HG03571 (cell line): ENCODE measurements at regions not wholly inside any gene's neighbourhood (a gene's known extent, or its start where the extent isn't known, plus 50 kb on each side); places are given as distances from the start of the nearest gene placed in this dataset.

Experiments
- ATAC-seq: cut with Tn5 transposase; IDR thresholded peaks from one replicate; pipeline ENCODE4 v1.9.1; 2021; ENCODE audit not compliant: unreplicated experiment

DNA sequence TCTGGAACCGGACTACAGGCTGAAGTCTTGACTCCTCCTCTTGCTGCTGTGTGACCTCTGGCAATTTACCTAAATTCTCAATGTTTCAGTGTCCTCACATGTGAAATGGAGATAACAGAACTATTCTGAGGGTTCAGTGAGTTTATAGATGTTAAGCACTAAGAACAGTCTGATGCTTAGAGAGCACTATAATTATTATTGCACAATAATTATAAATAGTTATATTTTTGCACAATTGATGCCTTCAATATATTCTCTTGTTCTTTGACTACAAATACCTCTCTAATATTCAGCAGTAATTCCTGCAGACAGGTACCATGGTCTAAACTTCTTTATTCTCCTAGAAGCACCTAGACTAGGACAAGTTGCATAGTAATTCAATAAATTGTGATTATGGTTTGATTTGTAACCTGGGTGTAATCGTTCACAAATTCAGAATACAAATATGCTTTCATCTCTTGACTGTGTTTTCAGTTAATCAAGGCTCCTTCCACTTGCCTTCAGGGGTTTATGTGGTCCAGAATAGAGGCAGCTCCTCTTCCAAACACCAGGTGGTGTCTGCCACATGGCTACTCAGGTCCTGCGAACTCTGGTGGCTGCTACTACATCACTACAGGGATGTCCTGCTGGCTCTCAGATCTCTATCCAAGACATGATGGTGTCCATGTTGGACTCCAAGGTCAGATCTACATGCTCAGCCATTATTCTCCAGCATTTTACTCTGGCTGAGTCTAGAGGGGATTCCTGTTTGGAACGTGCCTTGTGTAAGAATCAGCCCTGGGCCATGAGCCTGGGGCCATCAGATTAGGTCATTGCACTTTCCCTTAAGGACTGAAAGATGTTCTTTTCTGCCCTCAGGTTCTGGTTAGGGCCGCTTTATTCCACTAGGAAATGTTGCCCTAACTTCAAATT is 103.4 kb downstream of the QRFPR start:
- ATAC-seq = peak; percentile 39

- ATAC-seq = no peak
These were observed 107.6 kb downstream of the QRFPR start for GRCh38 chr4:121273191-121273590.

DNA sequence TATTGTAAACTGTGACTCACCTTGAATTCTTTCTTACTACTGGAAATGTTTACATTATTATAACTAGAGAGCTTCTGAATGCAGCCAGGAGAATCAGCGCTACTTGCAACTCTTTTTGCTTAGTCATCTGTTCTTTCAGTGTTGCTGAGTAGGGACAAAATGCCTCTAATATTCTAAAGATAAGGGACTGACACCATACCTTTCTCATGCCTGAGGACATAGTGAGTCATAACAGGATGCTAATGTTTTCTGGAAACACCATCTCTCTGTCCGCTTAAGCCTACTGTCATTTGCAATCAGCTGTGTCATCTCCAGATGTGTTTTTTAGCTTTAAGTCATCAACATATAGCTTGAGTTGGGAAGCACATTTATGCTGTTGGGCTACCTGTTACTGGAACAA is 108.3 kb downstream of the QRFPR start:
- ATAC-seq = peak; percentile 68

GRCh38 chr4:121270389-121270788 is 106.3 kb upstream of the TNIP3 start:
- no peak for ATAC-seq

DNA sequence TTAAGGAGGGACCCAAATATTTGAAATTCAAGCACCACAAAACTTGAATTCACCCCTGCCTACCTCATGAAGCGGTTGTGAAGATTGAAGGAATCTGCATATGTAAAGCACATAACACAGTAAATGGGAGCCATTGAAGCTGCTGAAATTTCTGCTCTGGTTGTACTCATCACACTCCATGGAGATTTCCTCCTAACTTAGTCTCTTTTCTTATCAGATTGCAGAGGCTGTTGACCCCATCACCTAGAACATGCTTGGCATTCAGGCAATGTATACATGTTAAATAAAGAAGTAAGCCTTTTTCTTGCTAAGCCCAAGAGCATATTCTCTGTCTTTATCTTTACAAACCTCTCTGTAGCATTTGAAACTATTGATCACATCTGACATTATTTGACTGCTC is 104.9 kb upstream of the TNIP3 start:
- ATAC-seq = no peak

DNA sequence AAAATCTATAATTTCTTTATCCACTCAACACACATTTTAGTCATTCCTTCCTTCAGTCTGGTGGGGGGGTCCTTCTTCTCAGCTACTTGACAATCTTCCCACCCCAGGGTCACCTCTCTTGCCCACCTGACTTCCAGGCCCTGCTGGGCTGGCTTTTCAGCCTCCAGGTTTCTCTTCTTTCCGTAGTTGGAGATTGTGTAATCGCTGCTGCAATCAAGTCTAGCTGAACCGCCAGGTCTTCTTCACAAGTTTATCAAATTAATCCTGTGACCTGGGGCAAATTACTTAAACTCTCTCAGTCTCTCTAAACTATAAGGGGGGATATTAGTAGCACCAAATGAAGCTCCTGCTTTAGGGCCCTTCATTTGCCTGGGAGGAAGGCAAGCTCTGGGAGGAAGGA is 102.9 kb upstream of the TNIP3 start:
- ATAC-seq = no peak

- no peak for ATAC-seq
These were observed 92.9 kb upstream of the TNIP3 start for GRCh38 chr4:121256887-121257466.

- ATAC-seq = peak; percentile 99
These were observed 92.0 kb upstream of the TNIP3 start for GRCh38 chr4:121255986-121256750.

DNA sequence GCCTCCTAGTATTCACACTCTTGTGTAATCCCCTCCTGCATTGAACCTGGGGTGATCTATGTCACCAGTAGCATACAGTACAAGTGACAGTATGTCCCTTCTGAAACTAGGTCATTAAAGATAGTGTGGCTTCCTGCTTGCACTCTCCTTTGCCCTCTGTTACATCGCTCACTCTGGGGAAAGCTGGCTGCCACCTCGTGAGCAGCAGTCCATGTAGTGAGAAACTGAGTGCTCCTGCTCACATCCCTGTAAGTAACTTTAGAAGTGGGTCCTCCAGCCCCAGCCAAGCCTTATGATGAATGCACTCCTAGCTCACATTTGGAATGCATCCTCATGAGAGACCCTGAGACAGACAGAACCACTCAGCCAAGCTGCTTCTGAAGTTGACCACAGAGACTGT is 89.8 kb upstream of the TNIP3 start:
- no peak for ATAC-seq

GRCh38 chr4:121252224-121252806 is 88.2 kb upstream of the TNIP3 start:
- peak; percentile 28 for ATAC-seq

- ATAC-seq = no peak
These were observed 84.6 kb upstream of the TNIP3 start for GRCh38 chr4:121248747-121249146.

DNA sequence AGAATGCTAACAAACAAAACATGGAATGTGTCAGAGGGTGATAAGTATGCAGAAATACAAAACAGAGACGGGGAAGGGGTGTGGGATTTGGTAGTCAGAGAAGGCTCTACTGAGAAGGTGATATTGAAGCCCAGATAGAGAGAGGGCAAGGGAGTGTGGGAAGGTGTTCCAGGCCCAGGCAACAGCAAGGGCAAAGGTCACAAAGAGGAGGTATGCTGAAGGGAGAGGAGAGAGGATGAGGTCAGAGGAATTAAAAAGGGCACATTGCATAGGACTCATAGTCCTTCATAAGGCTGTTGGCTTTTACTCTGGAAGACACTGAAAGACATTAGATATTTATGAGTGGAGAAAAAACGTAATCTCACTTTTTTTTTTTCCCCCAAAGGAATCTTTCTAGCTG is 82.6 kb upstream of the TNIP3 start:
- ATAC-seq = no peak

GRCh38 chr4:121243485-121243884 is 79.4 kb upstream of the TNIP3 start:
- ATAC-seq = no peak

GRCh38 chr4:121242188-121242750 is 78.1 kb upstream of the TNIP3 start:
- ATAC-seq = no peak

GRCh38 chr4:121239951-121240350 is 75.8 kb upstream of the TNIP3 start:
- ATAC-seq = no peak

DNA sequence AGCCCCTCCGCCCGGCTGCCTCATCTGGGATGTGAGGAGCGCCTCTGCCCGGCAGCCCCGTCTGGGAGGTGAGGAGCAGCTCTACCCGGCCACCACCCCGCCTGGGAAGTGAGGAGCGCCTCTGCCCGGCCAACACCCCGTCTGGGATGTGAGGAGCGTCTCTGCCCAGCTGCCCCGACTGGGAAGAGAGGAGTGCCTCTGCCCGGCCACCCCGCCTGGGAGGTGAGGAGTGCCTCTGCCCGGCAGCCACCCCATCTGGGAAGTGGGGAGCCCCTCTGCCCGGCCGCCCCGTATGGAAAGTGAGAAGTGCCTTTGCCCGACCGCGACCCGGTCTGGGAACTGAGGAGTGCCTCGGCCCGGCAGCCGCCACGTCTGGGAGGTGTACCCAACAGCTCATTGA is 74.3 kb upstream of the TNIP3 start:
- ATAC-seq = no peak

DNA sequence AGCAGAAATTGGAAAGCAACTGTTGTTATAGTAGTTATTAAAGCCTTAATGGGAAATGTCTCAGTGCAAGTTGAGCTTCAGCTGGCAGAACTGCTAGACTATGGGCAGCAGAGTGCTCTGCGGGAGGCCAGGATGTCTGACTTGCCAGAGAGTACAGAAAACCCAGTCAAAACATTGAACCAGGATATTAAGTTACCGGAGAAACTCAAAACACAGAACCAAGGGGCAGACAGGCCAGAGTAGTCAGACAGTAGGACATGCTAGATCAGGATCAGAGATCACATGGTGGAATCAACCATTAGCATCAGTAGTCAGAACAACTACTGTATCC is 72.9 kb upstream of the TNIP3 start:
- no peak for ATAC-seq

- no peak for ATAC-seq
These were observed 72.4 kb upstream of the TNIP3 start for GRCh38 chr4:121236353-121237068.

DNA sequence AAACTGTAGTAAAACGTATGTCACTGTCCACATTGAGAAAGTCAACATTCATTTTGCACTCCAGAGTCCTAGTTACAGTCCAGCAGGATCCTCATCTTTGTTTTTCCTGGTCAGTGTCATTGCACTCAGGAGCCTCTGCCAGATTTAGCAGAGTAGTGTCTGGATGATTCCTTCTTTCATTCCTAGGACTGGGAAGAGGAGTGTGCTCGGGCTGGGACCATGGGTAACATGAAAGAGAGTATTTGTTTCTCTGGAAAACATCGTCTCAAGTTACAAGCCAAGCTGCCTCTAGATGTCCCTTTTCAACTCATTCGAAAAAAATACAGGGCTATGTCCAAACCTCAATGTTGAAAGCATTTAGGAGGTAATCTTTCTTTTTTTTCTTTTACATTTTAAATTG is 69.9 kb upstream of the TNIP3 start:
- ATAC-seq = no peak

DNA sequence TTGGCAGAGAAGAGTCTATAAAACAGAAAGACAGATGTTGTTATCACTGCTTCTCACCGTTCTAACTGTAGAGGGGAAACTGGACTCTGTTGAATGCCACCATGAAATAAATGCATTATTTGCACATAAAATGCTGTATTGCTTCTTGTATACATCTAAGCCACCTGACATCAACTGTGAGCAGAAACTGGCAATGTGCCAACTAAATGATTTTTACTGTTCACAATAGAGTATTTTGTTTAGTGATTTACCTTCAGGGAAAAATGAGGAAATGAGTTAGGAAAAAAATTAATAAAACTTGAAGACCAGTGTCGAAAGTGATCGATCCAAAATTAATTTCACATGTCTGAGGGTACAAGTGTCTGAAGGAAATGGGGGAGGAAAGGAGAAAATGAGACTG is 65.9 kb upstream of the TNIP3 start:
- ATAC-seq = no peak

- no peak for ATAC-seq
These were observed 64.7 kb upstream of the TNIP3 start for GRCh38 chr4:121228848-121229247.
